ENCODE measurements at regions not wholly inside any gene's neighbourhood (a gene's known extent, or its start where the extent isn't known, plus 50 kb on each side); places are given as distances from the start of the nearest gene placed in this dataset.

DNA sequence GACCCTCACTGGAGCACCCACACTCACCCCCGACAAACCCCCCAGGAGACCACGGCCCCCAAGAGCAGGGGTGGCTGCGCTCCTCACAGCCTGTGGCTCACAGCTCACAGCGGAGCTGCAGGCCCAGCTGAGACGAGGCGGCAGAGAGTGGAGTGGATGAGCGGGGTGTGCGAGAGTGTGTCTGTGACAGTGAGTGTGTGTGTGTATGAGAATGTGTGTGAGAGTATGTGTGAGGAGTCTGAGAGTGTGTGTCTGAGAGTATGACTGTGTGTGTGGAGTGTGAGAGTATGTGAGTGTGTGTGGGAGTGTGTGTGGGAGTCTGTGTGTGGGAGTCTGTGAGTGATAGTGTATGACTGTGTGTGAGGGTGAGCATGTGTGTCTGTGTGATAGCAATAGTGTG lies 55.3 kb upstream of the ID2 start:
- H3K27me3 ChIP-seq (ENCODE audit: control insufficient read depth in 4 of 4, insufficient read depth in 4 of 4, low read length in 3 of 4): no peaks in the 10 kb centered on the region
- H3K4me1 ChIP-seq (ENCODE audit: control insufficient read depth in 4 of 4, insufficient read depth in 4 of 4, low read length in 3 of 4): peaks cover 14 to 39% (median 34%) of the 10 kb centered on the region in 4 donors
- no peaks in the 10 kb centered on the region for H3K36me3 ChIP-seq (ENCODE audit: control insufficient read depth in 4 of 4, insufficient read depth in 3 of 4, low read depth in 1 of 4, low read length in 3 of 4)
- peak overlapping the region; percentile 43 to 45 for H3K9ac ChIP-seq (ENCODE audit: low read depth in 1 of 2, low read length in 2 of 2)
- H3K27ac ChIP-seq (ENCODE audit: low read depth in 1 of 2, low read length in 2 of 2): peak overlapping the region; percentile 56 to 59
- WGBS: 94% methylated on average over 8 of the region's 8 CpGs
- DNase-seq (ENCODE audit: low spot score): no peak
- no peak overlapping the region for H3K4me3 ChIP-seq (ENCODE audit: low read depth in 1 of 3, low read length in 3 of 3)
- TF ChIP-seq HNF4G (IDR thresholded peaks at IDR 0.05) (no peak), NR2F2 (IDR thresholded peaks at IDR 0.05) (no peak), YY1 (IDR thresholded peaks at IDR 0.05) (no peak), RXRA (IDR thresholded peaks at IDR 0.05) (no peak), GABPA (IDR thresholded peaks at IDR 0.05 in 1 of 2, conservative IDR thresholded peaks at IDR 0.05 in 1 of 2) (no peak), EGR1 (IDR thresholded peaks at IDR 0.05; ENCODE audit: low read depth in 2 of 2) (no peak), SP1 (IDR thresholded peaks at IDR 0.05) (no peak), JUND (IDR thresholded peaks at IDR 0.05) (no peak), FOXA1 (IDR thresholded peaks at IDR 0.05) (no peak), HNF4A (conservative IDR thresholded peaks at IDR 0.05) (no peak), FOXA2 (IDR thresholded peaks at IDR 0.05) (no peak)
- TF ChIP-seq, protein P1, sequence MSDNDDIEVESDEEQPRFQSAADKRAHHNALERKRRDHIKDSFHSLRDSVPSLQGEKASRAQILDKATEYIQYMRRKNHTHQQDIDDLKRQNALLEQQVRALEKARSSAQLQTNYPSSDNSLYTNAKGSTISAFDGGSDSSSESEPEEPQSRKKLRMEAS (IDR thresholded peaks at IDR 0.05): no peak
- TF ChIP-seq, protein P2, sequence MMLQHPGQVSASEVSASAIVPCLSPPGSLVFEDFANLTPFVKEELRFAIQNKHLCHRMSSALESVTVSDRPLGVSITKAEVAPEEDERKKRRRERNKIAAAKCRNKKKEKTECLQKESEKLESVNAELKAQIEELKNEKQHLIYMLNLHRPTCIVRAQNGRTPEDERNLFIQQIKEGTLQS (IDR thresholded peaks at IDR 0.05): no peak
- TF ChIP-seq, protein P3, sequence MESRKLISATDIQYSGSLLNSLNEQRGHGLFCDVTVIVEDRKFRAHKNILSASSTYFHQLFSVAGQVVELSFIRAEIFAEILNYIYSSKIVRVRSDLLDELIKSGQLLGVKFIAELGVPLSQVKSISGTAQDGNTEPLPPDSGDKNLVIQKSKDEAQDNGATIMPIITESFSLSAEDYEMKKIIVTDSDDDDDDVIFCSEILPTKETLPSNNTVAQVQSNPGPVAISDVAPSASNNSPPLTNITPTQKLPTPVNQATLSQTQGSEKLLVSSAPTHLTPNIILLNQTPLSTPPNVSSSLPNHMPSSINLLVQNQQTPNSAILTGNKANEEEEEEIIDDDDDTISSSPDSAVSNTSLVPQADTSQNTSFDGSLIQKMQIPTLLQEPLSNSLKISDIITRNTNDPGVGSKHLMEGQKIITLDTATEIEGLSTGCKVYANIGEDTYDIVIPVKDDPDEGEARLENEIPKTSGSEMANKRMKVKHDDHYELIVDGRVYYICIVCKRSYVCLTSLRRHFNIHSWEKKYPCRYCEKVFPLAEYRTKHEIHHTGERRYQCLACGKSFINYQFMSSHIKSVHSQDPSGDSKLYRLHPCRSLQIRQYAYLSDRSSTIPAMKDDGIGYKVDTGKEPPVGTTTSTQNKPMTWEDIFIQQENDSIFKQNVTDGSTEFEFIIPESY (IDR thresholded peaks at IDR 0.05): no peak
- no peaks in the 10 kb centered on the region for H3K9me3 ChIP-seq (ENCODE audit: control insufficient read depth in 4 of 4, low read length in 3 of 4)

DNA sequence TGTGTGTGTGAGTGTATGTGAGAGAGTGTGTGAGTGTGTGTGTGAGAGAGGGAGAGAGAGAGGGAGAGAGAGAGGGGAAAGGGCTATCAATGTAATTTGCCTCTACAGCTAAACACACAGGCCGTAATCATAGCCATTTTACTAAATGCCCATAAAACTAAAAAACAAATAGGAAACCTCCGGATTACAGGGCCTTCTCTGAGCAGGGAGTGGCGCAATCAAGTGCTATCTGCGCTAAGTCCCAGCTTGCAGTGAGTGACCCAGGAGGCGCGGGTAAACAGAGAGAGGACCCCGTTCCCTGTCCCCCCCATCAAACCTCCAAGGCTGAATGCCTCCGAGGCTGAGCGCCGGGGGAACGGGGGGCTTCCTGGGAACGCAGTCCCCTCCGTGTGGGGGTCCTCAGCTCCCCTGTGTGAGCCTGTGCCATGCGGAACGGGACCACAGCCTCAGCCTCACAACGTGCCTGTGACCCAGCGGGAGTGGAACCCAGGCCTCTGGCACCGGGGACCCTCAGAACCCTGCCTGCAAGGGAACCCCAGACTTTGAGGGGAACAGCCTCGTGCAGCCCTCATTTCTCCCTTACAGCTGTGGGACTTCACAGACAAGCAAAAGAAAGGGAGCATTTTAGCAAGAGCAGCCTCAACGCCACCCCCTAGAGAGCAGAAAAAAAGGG lies 54.7 kb upstream of the ID2 start:
- TF ChIP-seq GABPA (IDR thresholded peaks at IDR 0.05 in 1 of 2, conservative IDR thresholded peaks at IDR 0.05 in 1 of 2) (no peak), JUND (IDR thresholded peaks at IDR 0.05) (no peak), TAF1 (conservative IDR thresholded peaks at IDR 0.05) (no peak), HNF4A (conservative IDR thresholded peaks at IDR 0.05) (peak; percentile 16 to 35), RAD21 (IDR thresholded peaks at IDR 0.05) (peak in 1 of 2 donors; percentile 32)
- H3K27ac ChIP-seq (ENCODE audit: low read depth in 1 of 2, low read length in 2 of 2): peak overlapping the region; percentile 56 to 59
- H3K9me3 ChIP-seq (ENCODE audit: control insufficient read depth in 4 of 4, low read length in 3 of 4): no peaks in the 10 kb centered on the region
- DNase-seq (ENCODE audit: low spot score): no peak
- H3K27me3 ChIP-seq (ENCODE audit: control insufficient read depth in 4 of 4, insufficient read depth in 4 of 4, low read length in 3 of 4): no peaks in the 10 kb centered on the region
- 42% methylated on average over 20 of the region's 20 CpGs for WGBS
- H3K36me3 ChIP-seq (ENCODE audit: control insufficient read depth in 4 of 4, insufficient read depth in 3 of 4, low read depth in 1 of 4, low read length in 3 of 4): no peaks in the 10 kb centered on the region
- H3K9ac ChIP-seq (ENCODE audit: low read depth in 1 of 2, low read length in 2 of 2): peak overlapping the region; percentile 43 to 45
- H3K4me1 ChIP-seq (ENCODE audit: control insufficient read depth in 4 of 4, insufficient read depth in 4 of 4, low read length in 3 of 4): peaks cover 14 to 39% (median 34%) of the 10 kb centered on the region in 4 donors
- H3K4me3 ChIP-seq (ENCODE audit: low read depth in 1 of 3, low read length in 3 of 3): no peak overlapping the region

DNA sequence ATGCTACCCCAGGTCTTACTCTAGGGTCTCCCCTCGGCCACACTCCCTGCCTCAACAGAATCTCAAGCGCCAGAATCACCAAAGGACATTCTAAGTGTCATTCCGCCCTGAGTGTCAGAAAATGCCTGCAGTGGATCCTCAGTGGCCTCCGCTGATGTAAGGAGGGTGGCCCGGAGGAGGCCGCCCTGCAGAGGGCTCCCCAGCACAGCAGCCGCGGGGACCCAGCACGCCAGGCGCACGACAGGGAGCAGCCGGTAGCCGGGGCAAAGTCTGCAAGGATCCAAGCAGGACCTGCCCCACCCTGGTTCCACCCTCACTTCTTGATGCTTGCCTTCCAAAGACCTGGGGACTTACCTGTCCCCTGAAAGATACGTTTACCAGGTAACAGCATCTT lies 54.2 kb upstream of the ID2 start:
- H3K36me3 ChIP-seq (ENCODE audit: control insufficient read depth in 4 of 4, insufficient read depth in 3 of 4, low read depth in 1 of 4, low read length in 3 of 4): no peaks in the 10 kb centered on the region
- peak overlapping the region; percentile 56 to 59 for H3K27ac ChIP-seq (ENCODE audit: low read depth in 1 of 2, low read length in 2 of 2)
- H3K9ac ChIP-seq (ENCODE audit: low read depth in 1 of 2, low read length in 2 of 2): no peak overlapping the region
- no peak for DNase-seq (ENCODE audit: low spot score)
- H3K9me3 ChIP-seq (ENCODE audit: control insufficient read depth in 4 of 4, low read length in 3 of 4): no peaks in the 10 kb centered on the region
- WGBS: 79% methylated on average over 14 of the region's 14 CpGs
- no peaks in the 10 kb centered on the region for H3K27me3 ChIP-seq (ENCODE audit: control insufficient read depth in 4 of 4, insufficient read depth in 4 of 4, low read length in 3 of 4)
- peaks cover 14 to 41% (median 34%) of the 10 kb centered on the region in 4 donors for H3K4me1 ChIP-seq (ENCODE audit: control insufficient read depth in 4 of 4, insufficient read depth in 4 of 4, low read length in 3 of 4)
- no peak overlapping the region for H3K4me3 ChIP-seq (ENCODE audit: low read depth in 1 of 3, low read length in 3 of 3)
- TF ChIP-seq, protein P2 (IDR thresholded peaks at IDR 0.05): no peak
- TF ChIP-seq HNF4A (conservative IDR thresholded peaks at IDR 0.05): peak; percentile 29 to 34
- TF ChIP-seq, protein P4, sequence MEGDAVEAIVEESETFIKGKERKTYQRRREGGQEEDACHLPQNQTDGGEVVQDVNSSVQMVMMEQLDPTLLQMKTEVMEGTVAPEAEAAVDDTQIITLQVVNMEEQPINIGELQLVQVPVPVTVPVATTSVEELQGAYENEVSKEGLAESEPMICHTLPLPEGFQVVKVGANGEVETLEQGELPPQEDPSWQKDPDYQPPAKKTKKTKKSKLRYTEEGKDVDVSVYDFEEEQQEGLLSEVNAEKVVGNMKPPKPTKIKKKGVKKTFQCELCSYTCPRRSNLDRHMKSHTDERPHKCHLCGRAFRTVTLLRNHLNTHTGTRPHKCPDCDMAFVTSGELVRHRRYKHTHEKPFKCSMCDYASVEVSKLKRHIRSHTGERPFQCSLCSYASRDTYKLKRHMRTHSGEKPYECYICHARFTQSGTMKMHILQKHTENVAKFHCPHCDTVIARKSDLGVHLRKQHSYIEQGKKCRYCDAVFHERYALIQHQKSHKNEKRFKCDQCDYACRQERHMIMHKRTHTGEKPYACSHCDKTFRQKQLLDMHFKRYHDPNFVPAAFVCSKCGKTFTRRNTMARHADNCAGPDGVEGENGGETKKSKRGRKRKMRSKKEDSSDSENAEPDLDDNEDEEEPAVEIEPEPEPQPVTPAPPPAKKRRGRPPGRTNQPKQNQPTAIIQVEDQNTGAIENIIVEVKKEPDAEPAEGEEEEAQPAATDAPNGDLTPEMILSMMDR (IDR thresholded peaks at IDR 0.05; ENCODE audit: low read depth, low read length, missing input control): peak; percentile 6
- no peak for TF ChIP-seq JUND (IDR thresholded peaks at IDR 0.05)
- TF ChIP-seq FOXA2 (IDR thresholded peaks at IDR 0.05): no peak
- peak; percentile 34 for TF ChIP-seq HNF4G (IDR thresholded peaks at IDR 0.05)
- TF ChIP-seq SP1 (IDR thresholded peaks at IDR 0.05): no peak
- TF ChIP-seq EGR1 (IDR thresholded peaks at IDR 0.05; ENCODE audit: low read depth in 2 of 2): no peak
- no peak for TF ChIP-seq RXRA (IDR thresholded peaks at IDR 0.05)
- TF ChIP-seq, protein P1 (IDR thresholded peaks at IDR 0.05): no peak
- TF ChIP-seq GABPA (IDR thresholded peaks at IDR 0.05 in 1 of 2, conservative IDR thresholded peaks at IDR 0.05 in 1 of 2): no peak
- TF ChIP-seq, protein P5, sequence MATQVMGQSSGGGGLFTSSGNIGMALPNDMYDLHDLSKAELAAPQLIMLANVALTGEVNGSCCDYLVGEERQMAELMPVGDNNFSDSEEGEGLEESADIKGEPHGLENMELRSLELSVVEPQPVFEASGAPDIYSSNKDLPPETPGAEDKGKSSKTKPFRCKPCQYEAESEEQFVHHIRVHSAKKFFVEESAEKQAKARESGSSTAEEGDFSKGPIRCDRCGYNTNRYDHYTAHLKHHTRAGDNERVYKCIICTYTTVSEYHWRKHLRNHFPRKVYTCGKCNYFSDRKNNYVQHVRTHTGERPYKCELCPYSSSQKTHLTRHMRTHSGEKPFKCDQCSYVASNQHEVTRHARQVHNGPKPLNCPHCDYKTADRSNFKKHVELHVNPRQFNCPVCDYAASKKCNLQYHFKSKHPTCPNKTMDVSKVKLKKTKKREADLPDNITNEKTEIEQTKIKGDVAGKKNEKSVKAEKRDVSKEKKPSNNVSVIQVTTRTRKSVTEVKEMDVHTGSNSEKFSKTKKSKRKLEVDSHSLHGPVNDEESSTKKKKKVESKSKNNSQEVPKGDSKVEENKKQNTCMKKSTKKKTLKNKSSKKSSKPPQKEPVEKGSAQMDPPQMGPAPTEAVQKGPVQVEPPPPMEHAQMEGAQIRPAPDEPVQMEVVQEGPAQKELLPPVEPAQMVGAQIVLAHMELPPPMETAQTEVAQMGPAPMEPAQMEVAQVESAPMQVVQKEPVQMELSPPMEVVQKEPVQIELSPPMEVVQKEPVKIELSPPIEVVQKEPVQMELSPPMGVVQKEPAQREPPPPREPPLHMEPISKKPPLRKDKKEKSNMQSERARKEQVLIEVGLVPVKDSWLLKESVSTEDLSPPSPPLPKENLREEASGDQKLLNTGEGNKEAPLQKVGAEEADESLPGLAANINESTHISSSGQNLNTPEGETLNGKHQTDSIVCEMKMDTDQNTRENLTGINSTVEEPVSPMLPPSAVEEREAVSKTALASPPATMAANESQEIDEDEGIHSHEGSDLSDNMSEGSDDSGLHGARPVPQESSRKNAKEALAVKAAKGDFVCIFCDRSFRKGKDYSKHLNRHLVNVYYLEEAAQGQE (IDR thresholded peaks at IDR 0.05): no peak
